Right hindlimb (tissue), 1 donor: ENCODE measurements at regions not wholly inside any gene's neighbourhood (a gene's known extent, or its start where the extent isn't known, plus 50 kb on each side); places are given as distances from the start of the nearest gene placed in this dataset.
"Not testable (repeated sequence)": the region's sequence is repeated elsewhere in the genome, so short reads cannot be mapped to it uniquely, and the experiment has no call there.

Experiments
- DNase-seq: peaks from one replicate; pipeline ENCODE4 v3.0.0-alpha.2; 2018

DNA sequence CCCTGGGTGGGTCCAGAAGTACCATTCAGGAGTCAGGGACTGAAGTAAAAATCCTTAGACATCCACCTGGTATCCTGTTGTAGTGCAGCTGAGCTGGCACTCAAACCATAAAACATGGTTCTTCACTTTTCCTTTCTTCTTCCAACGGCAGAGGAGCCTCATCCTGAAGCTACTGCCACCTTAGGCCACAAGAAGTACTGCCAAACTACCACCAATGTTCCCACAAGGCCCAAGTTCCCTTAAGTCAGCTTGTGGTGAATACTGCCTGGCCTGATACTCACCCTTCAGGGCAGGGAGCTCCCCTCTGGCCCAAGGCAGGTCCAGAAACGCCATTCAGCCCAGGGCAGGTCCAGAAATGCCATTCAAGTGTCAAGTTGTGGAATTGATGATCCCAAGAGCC lies 1053.4 kb upstream of the CITED2 start:
- no peak for DNase-seq

DNA sequence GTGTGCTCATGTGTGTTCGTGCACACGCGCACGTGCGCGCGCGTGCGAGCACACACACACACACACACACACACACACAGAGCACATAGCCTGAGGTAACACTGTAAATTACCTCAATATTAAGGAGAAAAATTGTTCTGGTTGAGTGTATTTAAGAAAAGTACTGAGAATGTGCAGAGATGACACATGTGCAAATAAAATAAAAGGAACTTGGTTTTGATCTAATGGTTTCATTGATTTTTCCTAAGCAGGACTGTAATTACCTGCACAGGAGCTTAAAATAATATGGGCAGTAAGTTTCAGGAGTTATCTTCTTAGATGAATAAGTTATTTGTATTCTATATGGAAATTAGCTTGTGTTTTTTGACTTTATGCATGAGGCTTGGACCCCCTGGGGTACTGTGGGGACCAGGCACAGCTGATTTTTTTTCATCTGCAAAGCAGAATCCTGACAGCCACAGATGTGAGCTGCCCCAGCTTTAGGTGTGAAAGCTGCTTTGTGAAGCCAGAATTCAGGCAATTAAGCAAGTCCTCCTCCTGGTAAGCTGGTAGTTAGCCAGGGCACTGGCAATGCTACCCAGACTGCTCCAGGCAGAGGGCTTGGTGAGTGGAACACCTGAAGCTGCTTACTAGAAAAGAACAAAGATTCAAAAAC lies 1040.6 kb upstream of the CITED2 start:
- DNase-seq: no peak

DNA sequence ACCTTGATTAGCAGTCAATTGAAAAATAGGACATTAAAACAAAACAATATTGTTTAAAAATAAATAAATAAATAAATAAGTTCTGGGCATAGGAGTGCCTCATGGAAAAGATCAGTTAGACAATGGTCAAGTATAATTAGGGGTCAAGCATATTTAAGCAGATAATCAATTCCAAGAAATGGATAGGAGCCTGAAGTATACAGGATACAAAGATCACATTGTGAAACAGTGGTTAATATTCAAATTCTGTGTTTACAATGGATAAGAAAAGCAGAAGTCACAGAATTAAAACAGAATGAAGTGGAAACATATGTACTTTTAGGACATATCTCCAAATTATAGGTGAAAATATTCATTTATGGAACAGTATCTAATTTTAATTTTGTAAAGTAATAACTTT lies 1028.6 kb upstream of the CITED2 start:
- DNase-seq: no peak

DNA sequence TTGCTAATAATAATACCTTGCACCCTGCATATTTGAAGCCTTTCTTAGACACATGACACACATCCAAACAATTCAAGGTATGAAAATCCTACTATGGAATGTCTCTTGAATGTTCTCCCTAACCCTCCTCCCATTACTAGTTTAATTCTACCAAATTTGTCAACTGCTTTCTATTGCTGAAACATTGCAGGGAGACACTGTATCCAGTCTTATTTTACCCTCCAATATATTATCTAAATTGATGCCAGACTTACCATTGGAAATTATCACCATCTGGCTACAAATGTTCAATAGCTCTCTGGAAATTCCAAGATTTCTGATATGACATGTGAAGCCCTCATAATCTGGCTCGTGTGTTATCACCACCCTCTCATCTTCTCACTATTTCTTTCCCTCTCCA lies 1027.3 kb upstream of the CITED2 start:
- DNase-seq: no peak

DNA sequence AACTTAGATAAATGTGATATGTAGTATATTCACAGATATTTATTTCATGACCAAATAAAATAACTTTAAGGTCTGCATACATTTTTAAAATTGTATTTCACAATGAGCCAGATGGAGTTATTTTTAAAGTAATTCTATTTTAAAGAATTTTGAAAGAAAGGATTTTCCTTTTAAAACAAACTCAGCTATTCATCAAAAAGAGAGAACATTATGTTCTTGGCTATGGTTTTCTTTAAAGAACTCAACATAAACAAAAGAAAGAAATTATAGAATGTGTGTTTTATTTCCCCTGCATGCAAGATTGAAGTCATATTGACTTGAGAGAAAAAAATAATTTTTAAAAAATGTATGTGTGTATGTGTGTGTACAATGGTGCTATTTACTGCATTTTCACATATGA lies 1023.6 kb upstream of the CITED2 start:
- DNase-seq: no peak

DNA sequence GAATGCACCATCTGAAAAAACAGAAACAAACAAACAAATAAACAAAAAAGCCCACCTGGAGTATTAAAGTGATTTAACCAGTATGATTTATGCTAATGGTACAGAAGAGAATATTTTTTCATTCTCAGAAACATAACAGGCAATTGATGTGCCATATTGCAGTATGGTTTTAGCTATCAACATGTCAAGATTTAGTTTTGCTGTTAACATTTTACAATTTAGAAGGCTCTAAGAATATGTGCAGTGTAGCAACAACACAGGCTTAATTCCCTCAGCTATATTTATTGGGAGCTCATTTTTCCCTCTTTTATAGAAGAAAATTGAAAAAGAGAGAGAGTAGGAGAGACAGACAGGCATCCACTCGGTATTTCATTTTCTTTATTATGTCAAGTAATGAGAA lies 1022.7 kb upstream of the CITED2 start:
- no peak for DNase-seq

DNA sequence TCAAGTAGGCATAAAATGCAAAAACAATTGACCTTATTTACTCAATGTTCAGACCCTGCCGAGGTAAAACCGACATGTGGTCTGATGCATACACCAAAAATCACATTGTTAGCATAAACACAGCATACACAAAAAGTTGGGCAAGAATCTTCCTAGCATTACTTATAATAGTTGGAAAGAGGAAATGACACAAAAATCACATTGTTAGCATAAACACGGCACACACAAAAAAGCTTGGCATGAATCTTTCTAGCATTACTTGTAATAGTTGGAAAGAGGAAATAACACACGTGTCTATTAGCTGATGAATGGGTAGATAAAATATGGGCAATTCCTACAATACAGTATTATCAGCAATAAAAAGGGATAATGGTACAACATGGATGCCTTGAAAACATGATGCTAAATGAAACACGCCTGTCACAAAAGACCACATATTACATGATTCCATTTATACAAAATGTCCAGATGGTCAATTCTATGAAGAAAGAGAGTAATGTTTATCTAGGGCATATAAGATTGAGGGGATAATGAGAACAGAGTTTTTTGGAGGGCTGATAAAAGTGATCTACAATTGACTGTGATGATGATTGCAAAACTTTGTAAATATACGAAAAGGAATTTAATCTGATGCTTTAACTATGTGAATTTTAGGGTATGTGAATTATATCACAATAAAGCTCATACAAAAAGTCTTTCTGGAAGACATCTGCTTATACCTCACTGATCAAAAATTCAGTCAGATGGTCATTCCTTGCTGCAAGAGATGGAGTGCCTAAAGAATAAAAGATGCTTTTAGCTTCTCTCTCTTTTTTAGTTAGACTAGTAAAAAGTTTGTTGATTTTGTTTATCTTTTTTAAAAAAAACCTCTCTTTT lies 1019.5 kb upstream of the CITED2 start:
- DNase-seq: no peak

DNA sequence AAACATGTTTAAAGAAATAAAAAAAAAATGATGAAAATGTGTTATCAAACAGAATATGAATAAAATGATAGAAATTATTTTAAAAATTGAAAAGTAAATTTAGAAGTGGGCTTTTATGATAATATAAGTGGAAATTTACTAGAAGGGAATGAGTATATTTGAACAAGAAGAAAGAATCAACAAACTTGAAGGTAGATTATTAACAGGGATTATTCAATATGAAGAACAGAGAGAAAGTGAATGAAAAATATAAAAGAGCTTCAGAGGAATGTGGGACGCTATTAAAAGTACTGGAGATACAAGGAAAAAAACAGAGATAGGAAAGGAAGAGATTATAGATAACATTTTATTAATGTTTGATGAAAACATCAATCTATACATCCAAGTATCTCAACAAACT lies 1014.4 kb upstream of the CITED2 start:
- no peak for DNase-seq

DNA sequence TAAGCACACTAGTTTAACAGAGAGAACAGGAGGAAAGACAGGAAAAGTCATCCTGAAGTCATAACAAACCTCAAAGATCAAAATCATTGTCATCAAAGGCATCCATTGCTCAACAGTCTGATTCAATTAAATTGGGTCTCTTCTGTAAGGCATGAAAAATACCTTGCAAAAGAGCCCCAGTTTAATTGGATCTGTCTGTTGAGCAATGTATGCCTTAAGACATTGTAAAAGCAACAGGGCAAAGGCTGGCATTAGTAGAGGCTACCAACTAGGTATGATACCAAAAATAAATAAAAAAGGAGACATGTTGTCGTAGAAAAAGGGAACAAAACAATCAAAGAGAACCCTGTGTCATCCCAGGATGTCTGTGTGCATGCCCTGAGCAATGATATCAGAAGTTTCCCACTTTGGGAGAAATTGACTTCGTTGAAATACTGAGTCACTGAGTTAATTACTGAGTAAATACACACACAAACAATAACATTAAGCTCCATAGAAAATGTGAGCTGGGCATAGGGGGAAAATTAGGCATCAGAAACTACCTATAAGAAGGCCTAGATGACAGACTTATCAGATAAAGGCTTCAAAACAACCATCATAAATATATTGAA lies 1013.8 kb upstream of the CITED2 start:
- no peak for DNase-seq

DNA sequence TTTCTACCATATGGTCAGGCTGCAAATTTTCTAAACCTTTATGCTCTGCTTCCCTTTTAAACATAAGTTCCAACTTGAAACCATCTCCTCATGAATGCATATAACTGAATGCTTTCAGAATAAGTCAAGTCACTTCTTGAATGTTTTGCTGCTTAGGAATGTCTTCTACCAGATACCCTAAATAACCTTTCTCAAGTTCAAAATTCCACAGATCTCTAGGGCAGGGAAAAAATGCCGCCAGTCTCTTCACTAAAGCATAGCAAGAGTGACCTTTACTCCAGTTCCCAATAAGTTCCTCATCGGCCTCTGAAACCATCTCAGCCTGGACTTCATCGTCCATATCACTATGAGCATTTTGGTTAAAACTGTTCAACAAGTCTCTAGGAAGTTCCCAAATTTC lies 1011.2 kb upstream of the CITED2 start:
- DNase-seq: no peak

DNA sequence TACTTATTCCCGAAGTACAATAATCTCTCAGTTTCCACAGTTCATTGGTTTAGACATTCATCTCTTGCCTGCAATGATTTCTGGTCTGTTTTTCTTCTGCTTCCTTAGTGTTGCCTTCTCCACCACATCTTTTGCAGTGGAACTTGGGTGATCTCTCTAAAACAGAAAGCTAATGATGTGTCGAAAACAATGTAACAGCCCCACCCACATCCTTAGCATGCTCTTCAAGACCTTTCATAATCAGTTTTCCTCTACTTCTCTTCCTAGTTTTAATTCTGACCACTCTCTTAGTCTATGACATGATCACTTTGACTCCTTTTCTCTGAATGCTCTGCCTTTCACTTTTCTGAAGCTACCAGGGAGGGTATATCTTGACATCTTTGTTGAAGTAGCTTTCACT lies 1007.9 kb upstream of the CITED2 start:
- DNase-seq: no peak

DNA sequence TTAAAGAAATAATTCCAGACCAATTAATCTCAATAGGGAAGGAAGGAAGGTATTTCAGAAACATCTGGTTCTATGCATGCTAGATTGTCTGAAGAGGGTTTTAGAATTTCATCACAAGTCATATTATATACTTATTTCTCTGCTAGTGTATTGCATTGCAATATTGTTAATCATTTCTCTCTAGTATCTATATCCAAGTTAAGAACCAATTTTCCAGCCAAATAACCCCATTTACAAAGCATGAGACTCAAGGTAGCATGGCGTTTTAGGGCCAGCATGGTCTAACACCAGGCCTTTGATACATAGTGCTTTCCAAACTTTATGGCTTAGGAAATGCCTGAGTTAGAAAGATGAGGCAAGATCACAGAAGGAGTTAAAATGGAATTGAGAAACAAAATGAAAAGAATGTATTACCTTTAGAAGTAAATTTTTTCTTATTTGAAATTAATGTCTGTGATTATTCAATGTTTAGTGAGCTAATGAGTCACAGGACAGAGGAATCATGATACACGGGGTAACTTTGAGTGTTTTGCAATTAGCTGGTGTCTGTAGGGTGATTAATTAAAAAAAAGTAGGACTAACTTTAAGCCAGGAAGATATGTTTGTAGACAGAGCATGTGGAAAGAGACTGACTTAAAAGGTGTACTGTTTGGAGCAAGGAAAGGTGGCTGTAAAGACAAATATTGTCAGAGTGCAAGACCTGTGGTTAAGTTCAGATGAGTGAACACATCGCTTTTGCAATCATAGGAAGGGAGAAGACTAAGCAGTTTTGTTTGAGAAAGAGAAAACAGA lies 1006.2 kb upstream of the CITED2 start:
- no peak for DNase-seq

DNA sequence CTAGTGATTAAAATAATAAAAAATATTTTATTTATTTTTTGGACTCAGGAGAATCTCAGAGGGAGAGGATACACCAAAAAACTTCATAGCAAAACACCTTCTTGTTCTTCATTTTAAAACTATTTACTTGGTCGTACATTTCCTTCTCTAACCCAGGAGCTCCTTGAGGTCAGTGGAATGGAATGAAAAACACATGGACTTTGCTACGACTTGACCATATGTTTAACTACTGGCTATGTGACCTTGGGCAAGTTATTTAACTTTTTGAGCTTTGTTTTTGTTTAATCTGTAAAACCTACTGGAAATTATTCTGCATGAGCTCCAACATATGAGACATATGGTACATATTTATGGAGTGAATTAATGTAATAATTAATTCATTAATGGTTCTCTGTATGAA lies 1005.5 kb upstream of the CITED2 start:
- no peak for DNase-seq

DNA sequence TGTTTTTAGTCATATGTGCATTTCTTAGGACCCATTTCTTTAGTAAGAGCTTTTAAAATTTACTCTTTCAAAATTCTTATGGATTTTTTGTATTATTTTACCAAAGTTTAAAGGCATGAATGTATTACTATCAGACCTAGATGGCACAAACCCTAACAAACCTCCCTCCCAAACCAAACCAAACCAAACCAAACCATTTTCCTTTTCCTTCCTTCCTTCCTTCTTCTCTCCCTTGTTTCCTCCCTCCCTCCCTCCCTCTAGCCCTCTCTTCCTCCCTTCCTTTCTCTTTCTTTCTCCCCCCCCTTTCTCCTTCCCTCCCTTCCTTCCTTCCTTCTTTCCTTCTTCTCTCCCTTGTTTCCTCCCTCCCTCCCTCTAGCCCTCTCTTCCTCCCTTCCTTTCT lies 1001.8 kb upstream of the CITED2 start:
- no peak for DNase-seq

DNA sequence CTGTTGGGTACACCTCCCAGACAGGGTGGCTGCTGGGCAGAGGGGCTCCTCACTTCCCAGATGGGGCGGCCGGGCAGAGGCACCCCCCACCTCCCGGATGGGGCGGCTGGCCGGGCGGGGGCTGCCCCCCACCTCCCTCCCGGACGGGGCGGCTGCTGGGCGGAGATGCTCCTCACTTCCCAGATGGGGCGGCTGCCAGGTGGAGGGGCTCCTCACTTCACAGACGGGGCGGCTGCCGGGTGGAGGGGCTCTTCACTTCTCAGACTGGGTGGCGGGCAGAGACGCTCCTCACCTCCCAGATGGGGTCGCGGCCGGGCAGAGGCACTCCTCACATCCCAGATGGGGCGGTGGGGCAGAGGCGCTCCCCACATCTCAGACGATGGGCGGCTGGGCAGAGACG lies 999.3 kb upstream of the CITED2 start:
- not testable (repeated sequence) for DNase-seq

DNA sequence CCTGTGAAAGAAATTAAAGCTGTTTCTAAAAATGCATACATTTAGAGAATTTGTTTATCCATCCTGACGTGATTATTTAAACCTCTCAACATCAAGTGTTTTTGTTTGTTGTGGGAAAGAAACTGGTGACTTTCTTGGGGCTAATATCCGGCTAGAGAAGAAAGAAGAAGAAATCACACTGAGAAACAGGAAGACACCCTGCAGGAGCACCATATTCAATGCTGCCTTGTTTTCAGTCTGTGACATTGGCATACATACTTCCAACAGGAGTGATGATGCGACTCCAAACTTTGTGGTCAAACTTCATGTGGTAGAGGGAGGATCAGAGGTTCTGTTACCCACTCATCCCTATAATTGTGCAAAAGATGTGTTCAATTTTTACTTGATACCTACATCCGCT lies 997.6 kb upstream of the CITED2 start:
- no peak for DNase-seq

DNA sequence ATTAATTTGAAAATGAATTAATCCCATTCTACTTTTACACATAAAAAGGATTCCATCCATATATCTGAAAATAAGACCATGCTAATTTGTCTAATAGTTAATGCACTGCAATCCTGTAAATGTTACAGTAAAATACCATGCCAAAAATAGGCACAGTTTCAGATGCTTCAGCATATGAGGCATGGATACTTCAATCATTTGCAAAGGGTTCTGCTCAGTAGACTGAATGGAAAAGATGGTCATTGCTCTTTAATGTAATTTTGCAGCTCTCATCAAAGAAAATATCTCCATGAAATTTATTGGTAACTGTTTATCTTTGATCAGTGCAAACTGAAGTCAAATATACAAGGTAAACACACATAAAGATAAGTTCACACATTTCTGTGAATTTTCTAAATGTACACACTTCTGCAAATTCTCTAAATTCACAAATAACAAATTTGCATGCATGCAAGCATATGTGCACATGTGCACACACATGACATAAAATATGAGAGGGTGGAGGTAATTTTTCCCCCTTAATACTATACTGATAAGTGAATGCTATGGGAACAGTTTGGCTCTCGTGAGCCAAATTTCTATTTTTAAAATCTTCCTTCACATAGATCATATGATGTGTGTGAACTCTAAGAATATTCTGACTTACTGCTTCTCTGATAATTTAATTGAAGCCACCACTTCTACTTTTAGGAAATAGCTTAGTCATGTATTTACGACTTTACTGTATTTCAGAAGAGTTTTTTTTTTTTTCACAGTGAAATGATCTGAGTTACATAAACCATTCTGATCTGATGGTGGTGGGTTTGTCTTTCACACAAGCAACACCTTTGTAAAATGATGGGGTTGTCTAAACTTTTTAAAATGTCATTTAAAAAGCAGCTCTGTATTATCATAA lies 996.8 kb upstream of the CITED2 start:
- DNase-seq: no peak

DNA sequence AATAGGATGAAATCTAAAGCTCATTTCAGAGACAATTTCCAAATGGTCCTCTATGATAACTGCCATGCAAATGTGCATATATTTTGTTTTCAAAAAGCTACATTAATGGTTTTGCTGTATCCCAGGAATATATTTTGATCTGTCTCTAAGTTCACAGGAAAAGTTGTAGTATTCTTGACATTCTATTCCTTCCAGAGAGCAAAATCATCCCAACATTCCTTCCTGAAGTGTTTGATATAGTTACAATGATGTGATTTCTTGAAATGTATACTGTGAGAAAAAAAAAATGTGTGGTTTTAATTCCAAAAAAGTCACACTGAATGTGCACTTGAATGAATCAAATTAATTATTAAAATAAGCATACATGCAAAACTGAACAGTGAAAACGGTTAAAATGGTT lies 996.0 kb upstream of the CITED2 start:
- no peak for DNase-seq

DNA sequence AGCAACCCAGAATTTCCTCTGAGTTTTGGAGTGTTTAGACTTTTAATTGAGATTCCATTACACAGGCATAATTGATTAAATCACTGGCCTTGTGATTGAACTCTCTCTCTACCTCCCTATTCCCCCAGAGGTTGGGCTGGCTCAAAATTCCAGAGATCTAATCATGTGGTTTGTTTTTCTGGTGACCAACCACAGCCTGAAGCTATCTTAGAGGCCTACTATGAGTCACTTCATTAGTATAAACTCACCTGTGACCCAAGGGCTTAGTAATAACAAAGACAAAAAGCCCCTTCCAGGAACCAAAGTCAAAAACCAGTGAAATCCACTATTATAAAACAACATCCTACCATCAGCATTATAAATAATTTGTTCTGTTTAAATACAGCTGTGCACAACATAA lies 992.5 kb upstream of the CITED2 start:
- no peak for DNase-seq

DNA sequence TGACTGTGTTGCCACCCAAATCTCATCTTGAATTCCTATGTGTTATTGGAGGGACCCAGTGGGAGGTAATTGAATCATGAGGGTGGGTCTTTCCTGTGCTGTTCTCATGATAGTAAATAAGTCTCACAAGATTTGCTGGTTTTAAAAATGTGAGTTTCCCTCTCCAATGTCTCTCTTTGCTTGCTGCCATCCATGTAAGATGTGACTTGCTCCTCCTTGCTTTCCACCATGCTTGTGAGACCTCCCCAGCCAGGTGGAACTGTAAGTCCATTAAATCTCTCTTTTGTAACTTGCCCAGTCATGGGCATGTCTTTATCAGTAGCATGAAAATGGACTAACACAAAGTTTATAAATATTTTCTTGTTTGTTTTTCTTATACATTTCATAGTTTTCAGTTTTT lies 990.5 kb upstream of the CITED2 start:
- no peak for DNase-seq

DNA sequence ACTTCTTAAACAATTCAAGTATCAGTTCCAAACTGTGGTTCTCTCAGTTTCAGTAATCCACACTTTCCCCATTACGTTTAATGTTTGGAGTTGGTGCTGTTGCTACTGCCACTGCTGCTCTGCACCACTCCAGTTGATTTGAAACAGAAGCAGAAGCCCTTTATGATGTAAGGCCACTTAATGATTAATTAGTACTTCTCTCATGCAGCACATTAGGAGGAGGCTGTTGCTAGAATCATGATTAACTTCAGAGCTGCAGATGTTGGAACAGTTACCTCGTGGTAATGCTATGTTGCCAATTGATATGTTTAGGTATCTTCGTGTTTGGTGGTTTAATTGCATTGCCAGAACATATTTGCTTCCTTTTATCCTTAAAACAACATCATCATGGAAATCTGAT lies 986.2 kb upstream of the CITED2 start:
- no peak for DNase-seq

DNA sequence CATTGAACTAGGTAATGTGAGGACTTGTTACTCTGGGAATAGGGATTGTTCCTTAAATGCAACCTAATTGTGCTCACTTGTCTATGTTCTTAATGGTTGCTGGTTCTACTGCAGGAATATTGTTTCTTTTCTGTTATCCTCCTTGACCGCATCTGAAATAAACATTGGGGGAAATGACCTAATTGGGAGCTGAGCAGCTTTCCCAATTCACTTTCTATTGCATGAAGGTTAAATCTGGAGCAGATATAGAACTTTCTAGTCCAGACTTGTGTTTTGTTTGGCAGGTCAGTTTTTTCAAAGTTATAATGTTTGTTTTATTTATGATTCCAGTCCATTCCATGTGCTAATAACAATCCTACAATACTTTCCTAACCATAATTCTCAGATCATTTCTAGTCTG lies 981.0 kb upstream of the CITED2 start:
- DNase-seq: no peak
